Peyer's patch (tissue), 4 donors: ENCODE measurements at regions not wholly inside any gene's neighbourhood (a gene's known extent, or its start where the extent isn't known, plus 50 kb on each side); places are given as distances from the start of the nearest gene placed in this dataset.

Source experiments
- POLR2A ChIP-seq, 2 donors: fragments of 450-650 bp; IDR thresholded peaks; one replicate each; pipeline ENCODE4 v1.5.1; 2017; ENCODE audit warnings: antibody characterized with exemption in 2 of 2, mild to moderate bottlenecking in 2 of 2, moderate library complexity in 2 of 2
- TF ChIP-seq, protein P1 (sequence below), 6 experiments: fragments of 450-650 bp in 4 of 6; fragments of 200-600 bp in 2 of 6; sonication (generic) in 1 of 6; IDR thresholded peaks; one replicate each; pipeline ENCODE4 v1.5.1; 2017 to 2019; ENCODE audit warnings: antibody characterized with exemption in 6 of 6, mild to moderate bottlenecking in 3 of 6, moderate library complexity in 1 of 6

GRCh38 chr13:73715114-73715910 lies 418.9 kb downstream of the KLF12 start:
- TF ChIP-seq, protein P1, sequence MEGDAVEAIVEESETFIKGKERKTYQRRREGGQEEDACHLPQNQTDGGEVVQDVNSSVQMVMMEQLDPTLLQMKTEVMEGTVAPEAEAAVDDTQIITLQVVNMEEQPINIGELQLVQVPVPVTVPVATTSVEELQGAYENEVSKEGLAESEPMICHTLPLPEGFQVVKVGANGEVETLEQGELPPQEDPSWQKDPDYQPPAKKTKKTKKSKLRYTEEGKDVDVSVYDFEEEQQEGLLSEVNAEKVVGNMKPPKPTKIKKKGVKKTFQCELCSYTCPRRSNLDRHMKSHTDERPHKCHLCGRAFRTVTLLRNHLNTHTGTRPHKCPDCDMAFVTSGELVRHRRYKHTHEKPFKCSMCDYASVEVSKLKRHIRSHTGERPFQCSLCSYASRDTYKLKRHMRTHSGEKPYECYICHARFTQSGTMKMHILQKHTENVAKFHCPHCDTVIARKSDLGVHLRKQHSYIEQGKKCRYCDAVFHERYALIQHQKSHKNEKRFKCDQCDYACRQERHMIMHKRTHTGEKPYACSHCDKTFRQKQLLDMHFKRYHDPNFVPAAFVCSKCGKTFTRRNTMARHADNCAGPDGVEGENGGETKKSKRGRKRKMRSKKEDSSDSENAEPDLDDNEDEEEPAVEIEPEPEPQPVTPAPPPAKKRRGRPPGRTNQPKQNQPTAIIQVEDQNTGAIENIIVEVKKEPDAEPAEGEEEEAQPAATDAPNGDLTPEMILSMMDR (IDR thresholded peaks at IDR 0.05), result no peak
- TF ChIP-seq POLR2A (IDR thresholded peaks at IDR 0.05), result no peak
